ENCODE measurements at regions not wholly inside any gene's neighbourhood (a gene's known extent, or its start where the extent isn't known, plus 50 kb on each side); places are given as distances from the start of the nearest gene placed in this dataset.

DNA sequence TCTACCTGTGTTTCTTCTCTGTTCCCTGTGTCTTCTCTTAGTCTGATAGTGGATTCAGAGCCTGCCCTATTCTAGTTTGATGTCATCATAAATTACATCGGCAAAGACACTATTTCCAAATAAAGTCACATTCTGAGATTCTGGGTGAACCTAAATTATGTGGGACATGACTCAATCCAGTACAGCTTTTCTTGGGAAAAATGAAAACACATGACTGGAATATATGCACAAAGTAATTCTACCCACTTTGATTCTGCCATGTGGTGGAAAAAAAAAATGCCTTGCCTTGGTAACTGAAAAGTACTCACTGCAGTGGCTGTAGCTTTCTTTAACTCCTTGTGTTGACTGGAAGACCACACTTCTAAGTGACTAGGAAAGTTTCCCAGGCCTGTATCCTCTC is 73.7 kb downstream of the LRATD1 start (continued):
- no peak for TF ChIP-seq ZBED1 (IDR thresholded peaks at IDR 0.05; ENCODE audit: borderline replicate concordance)
- TF ChIP-seq, protein P1, sequence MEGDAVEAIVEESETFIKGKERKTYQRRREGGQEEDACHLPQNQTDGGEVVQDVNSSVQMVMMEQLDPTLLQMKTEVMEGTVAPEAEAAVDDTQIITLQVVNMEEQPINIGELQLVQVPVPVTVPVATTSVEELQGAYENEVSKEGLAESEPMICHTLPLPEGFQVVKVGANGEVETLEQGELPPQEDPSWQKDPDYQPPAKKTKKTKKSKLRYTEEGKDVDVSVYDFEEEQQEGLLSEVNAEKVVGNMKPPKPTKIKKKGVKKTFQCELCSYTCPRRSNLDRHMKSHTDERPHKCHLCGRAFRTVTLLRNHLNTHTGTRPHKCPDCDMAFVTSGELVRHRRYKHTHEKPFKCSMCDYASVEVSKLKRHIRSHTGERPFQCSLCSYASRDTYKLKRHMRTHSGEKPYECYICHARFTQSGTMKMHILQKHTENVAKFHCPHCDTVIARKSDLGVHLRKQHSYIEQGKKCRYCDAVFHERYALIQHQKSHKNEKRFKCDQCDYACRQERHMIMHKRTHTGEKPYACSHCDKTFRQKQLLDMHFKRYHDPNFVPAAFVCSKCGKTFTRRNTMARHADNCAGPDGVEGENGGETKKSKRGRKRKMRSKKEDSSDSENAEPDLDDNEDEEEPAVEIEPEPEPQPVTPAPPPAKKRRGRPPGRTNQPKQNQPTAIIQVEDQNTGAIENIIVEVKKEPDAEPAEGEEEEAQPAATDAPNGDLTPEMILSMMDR (IDR thresholded peaks at IDR 0.05 in 2 of 3, conservative IDR thresholded peaks at IDR 0.05 in 1 of 3; ENCODE audit: control insufficient read depth in 2 of 3, extremely low read depth in 1 of 3, insufficient read depth in 1 of 3, low read depth in 3 of 3, low read length in 3 of 3), result no peak
- no peak for TF ChIP-seq WRNIP1 (IDR thresholded peaks at IDR 0.05; ENCODE audit: borderline replicate concordance, low read depth, low read length)
- TF ChIP-seq EP300 (IDR thresholded peaks at IDR 0.05; ENCODE audit: borderline replicate concordance in 1 of 2, control insufficient read depth in 1 of 2, low read depth in 2 of 2, low read length in 2 of 2), result no peak
- TF ChIP-seq NBN (IDR thresholded peaks at IDR 0.05), result no peak

DNA sequence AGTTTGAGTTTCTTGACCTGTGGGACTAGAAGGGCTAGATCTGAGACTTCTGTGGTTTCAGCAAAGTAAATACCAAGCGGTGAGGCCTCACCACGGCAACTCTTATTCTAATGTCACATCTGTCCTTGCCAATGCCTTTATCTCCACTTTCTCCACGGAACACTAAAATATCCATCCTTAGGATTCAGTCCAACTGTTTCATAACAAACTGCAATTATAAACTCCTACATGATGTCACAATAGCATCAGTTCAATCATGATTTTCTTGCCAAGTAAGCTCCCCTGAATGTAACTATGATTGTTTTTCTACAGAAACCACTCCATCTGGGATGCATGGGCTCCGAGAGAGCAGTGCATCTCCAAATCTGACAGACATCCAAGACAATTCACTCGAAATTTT is 79.6 kb downstream of the LRATD1 start:
- no peaks in the 10 kb centered on the region for H3K36me3 ChIP-seq (ENCODE audit: control insufficient read depth in 2 of 2, insufficient read depth in 2 of 2, low read length in 1 of 2)
- POLR2A ChIA-PET, result no interaction called here
- intact Hi-C loops (cut with micrococcal nuclease; ENCODE audit: unreplicated experiment), result no loop called here
- FAIRE-seq (no peak), DNase-seq (ENCODE audit: low read depth, low spot score) (no peak), ATAC-seq (no peak)
- RAD21 ChIA-PET (ENCODE audit: unreplicated experiment), result no interaction called here
- no peaks in the 10 kb centered on the region for H3K79me2 ChIP-seq (ENCODE audit: control insufficient read depth, insufficient read depth, low read length)
- H3K9me3 ChIP-seq (replicated peaks; ENCODE audit: control insufficient read depth, insufficient read depth, low read length), result no peaks in the 10 kb centered on the region
- no peaks in the 10 kb centered on the region for H4K20me1 ChIP-seq (ENCODE audit: control insufficient read depth, insufficient read depth)
- no peak overlapping the region for H3K4me3 ChIP-seq
- no peak overlapping the region for H3K9ac ChIP-seq (ENCODE audit: control insufficient read depth, insufficient read depth, low read length)
- no peaks in the 10 kb centered on the region for H3K4me1 ChIP-seq (ENCODE audit: control insufficient read depth, insufficient read depth, low read length)
- no peak overlapping the region for H2AFZ ChIP-seq (ENCODE audit: control insufficient read depth, low read depth, low read length)
- H3K27ac ChIP-seq (ENCODE audit: control insufficient read depth, insufficient read depth), result no peak overlapping the region
- WGBS (ENCODE audit: insufficient coverage, insufficient replicate concordance, low lambda C conversion rate, missing lambda C conversion rate), result 16% methylated on average over 5 of the region's 5 CpGs
- SMC1A ChIA-PET (ENCODE audit: uncharacterized antibody, unreplicated experiment), result no interaction called here
- TF ChIP-seq KDM1A (IDR thresholded peaks at IDR 0.05; ENCODE audit: borderline replicate concordance), result no peak
- no TSS peak for BruUV-seq (replicated peaks)
- in situ Hi-C loops (cut with MboI), result no loop called here
- H3K27me3 ChIP-seq (replicated peaks in 1 of 2; ENCODE audit: control insufficient read depth in 2 of 2, insufficient read depth in 2 of 2, low read length in 1 of 2), result no peaks in the 10 kb centered on the region
- CTCF ChIA-PET, result no interaction called here
- H3K4me2 ChIP-seq (ENCODE audit: control insufficient read depth, insufficient read depth), result no peak overlapping the region

Measured in GM12878 (cell line).